HG03457 (cell line): ENCODE measurements at regions not wholly inside any gene's neighbourhood (a gene's known extent, or its start where the extent isn't known, plus 50 kb on each side); places are given as distances from the start of the nearest gene placed in this dataset.

Experiments
- ATAC-seq: cut with Tn5 transposase; IDR thresholded peaks from one replicate; pipeline ENCODE4 v1.9.1; 2021; ENCODE audit warnings: moderate number of reproducible peaks; ENCODE audit not compliant: unreplicated experiment

DNA sequence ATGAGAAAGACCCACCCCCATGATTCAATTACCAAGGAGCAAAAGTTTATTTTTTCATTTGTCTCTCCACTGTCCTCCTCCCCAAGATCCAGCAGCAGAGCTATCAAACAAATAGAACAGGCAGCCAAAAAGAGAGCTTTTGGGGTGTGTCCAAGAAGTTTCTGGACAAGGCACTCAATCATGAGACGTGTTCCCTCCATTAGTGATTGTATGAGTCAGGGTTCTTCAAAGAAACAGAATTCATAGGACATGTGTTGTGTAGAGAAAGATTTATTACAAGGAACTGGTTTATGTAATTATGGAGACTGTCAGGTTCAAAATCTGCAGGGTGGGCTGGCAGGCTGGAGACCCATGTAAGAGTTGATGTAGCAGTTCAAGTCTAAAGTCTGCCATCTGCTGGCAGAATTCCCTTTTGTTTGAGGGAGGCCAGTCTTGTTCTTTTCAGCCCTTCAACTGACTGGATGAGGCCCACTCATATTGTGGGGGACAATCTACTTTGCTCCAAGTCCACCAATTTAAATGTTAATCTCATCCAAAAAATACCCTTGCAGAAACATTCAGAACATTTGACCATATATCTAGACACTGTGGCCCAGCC, 248.1 kb upstream of the OPRM1 start:
- no peak for ATAC-seq

DNA sequence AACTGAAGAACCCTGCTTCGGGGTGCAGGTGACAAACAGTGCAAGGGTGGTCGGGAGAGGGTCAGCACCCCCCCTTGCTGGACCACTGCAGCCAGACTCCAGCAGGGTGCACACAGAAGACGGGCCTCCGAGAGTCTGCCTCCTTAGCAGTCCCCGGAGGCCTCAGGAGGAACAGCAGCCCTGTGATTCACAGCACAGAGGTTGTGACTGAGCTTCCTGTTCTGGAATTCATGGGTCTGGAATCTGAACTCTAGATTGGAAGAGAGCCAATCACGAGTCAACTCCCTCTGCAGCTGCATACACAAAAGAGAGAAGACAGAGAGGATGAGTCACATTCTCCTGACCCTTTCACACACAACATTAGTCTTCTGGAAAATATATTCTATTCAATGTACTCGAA, 249.0 kb upstream of the OPRM1 start:
- no peak for ATAC-seq

DNA sequence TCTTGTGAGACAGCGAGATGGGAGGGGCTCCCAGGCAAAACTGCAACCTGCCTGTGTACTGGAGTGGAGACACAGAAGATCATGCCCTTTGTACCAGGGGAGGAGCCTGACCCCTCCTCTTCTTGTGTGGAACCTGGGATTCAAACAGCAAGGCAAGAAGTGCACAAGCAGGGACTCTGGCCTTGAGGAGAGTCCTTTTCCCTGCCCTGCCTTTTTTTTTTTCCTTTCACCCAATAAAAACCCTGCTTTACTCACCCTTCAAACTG, 251.8 kb upstream of the OPRM1 start:
- no peak for ATAC-seq

DNA sequence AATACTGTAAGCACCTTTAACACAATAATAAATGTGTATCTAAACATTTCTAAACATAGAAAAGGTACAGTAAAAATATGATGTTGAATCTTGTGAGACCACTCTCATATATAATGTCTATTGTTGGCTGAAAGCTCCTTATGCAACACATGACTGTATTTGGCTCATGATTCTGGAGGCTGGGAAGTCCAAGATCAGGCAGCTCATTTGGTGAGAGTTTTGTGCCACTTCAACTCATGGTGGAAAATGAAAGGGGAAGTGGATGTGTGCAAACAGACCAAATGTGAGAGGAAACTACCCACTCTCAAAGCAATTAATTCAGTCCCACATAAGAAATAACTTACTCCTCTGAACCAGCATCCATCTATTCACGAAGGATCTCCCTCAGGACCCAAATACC, 257.7 kb upstream of the OPRM1 start:
- ATAC-seq, result no peak

- no peak for ATAC-seq
These were observed 259.0 kb upstream of the OPRM1 start for GRCh38 chr6:153780011-153780410.

- ATAC-seq, result no peak
These were observed 260.8 kb upstream of the OPRM1 start for GRCh38 chr6:153778216-153778615.

- ATAC-seq, result no peak
These were observed 267.5 kb upstream of the OPRM1 start for GRCh38 chr6:153771577-153771976.

DNA sequence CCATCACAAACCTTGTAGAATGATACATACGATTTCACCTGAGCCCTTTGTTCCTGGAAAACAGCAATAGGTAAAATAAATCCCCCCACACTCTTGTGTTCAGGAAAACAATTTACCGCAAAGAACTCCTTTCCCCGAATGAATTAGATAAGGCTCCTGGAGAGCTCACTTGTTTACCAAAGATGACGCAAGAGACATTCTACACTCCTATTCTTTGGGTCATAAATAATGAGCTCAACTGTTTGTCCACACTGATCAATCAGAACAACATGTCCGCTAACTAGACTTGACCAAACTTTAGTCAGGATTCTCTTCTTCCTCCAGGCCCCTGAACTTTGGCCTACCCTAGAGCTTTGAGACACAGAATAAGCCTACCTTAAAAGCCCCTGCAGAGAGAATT, 271.9 kb upstream of the OPRM1 start:
- ATAC-seq, result no peak

- no peak for ATAC-seq
These were observed 280.5 kb upstream of the OPRM1 start for GRCh38 chr6:153758516-153758915.

DNA sequence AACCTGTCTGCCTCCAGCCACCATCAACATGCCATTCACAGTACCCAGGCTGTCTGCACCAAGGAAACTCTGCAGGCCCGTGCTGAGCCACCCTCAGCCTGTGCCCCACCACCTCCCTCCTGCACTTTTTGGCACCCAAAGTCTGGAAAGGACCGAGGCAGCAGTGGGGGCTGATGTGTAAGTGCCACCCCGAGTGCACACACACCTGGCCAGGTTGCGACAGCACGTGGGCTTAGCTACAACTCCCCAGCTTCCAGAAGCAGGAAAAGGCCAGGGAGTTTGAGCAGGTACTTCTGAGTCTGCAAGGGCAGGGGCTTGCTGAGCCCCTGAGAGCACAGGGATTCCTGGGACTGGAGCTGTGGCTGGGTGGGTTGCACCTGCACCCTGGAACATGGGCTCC, 303.3 kb upstream of the OPRM1 start:
- ATAC-seq, result no peak

DNA sequence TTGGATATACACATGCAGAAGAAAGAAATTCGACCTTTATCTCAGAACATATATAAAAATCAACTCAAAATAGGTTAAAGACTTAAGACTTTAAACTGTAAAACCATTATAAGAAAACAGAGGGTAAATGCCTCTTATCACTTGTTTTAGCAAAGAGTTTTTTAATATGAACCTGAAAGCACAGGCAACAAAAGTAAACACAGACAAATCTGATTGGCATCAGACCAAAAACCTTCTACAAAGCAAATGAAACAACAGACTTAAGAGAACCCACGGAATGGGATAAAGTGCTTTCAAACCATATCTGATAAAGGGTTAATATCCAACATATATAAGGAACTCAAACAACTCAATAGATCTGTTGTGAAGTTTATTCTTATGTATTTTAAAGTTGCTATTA, 309.9 kb upstream of the OPRM1 start:
- no peak for ATAC-seq

DNA sequence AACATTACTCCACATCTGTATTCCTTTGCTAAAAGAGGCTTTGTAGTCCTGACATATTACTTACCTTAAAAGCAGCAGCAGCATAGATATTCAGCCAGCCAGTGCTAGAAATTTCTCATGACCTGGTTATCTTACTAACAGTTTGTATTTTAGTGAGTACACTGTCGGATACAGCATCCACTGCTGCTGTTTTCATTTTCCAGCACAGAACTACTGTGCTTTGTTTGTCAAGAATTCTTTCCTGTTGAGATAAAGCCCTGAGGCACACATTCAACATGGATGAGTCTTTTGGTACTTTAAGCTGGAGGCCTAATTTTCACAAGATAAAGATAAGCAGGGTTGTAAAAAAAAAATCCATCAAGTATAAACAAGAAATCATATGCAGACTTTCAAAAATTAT, 311.2 kb upstream of the OPRM1 start:
- no peak for ATAC-seq

GRCh38 chr6:153725456-153725855, 313.6 kb upstream of the OPRM1 start:
- no peak for ATAC-seq

DNA sequence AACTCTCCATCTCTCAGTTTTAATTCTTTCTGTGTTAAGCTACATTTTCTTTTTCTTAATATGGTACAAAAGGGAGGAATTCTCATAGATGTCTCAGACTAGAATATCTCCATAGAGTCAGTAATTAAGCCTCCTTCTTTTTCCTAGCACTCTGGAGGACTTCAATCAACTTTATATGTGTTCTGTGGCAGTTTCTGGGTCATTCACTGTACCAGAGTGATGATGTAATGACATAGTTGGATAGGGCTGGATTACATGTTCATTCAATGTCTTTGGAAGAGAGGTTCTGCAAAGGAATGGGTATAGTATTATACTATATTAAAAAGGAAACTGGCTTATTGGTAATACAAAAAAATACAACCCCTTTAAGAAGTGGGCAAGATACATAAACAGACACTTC, 318.3 kb upstream of the OPRM1 start:
- ATAC-seq, result no peak

DNA sequence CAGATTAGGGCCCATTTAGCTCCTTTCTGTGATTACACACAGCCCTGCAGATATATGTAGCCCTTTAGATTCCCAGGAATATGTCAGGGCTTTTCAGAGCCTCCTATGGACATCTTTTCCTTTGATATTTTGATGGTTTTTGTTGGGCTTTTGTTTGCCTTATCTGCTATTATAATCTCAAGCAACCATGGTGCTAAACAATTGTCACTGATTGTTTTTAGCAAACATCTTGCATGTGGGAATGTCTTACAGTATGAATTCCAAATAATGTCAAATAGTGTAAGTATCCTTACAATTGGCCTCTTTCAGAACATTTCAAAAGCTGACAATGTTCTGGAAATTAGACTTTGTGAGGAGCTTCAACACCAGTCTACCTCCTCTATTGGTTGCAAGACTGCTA, 333.6 kb upstream of the OPRM1 start:
- no peak for ATAC-seq

- no peak for ATAC-seq
These were observed 336.4 kb upstream of the OPRM1 start for GRCh38 chr6:153702671-153703070.

DNA sequence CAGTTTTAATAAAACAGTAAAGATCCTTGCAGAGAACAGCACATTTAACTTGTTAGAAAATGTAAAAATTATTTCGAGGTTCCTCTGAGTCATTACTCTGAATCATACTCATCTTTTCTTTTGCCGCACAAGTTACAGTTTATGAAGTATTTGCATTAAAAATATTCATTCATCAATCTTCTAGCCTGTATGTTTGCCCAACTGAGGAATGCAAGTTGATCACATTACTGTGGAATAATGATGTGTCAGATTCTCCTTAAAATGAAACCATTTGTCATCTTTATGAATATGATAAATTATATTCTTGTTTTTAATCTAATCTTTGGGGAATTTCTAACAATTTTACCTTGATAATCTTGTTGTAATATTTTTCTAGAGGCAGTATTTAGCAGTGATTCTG, 340.4 kb upstream of the OPRM1 start:
- no peak for ATAC-seq

GRCh38 chr6:153698001-153698400, 341.0 kb upstream of the OPRM1 start:
- no peak for ATAC-seq

GRCh38 chr6:153677522-153677921, 361.5 kb upstream of the OPRM1 start:
- no peak for ATAC-seq

GRCh38 chr6:153673750-153674149, 365.3 kb upstream of the OPRM1 start:
- no peak for ATAC-seq

- ATAC-seq, result no peak
These were observed 365.8 kb upstream of the OPRM1 start for GRCh38 chr6:153673225-153673624.

- ATAC-seq, result no peak
These were observed 368.5 kb upstream of the OPRM1 start for GRCh38 chr6:153670403-153671026.

GRCh38 chr6:153668758-153669157, 370.3 kb upstream of the OPRM1 start:
- ATAC-seq, result no peak
